GM12892 (cell line): ENCODE measurements at regions not wholly inside any gene's neighbourhood (a gene's known extent, or its start where the extent isn't known, plus 50 kb on each side); places are given as distances from the start of the nearest gene placed in this dataset.

ENCODE experiments used
- DNase-seq: peaks from one replicate; pipeline ENCODE4 v3.0.0; 2011; ENCODE audit not compliant: insufficient read length
- FAIRE-seq: peaks from 2 replicates; lab custom pipeline; 2011; peaks lifted over from hg19 to GRCh38; lab: Jason Lieb, UNC
- POLR2A ChIP-seq: IDR thresholded peaks from 2 replicates; pipeline ENCODE4 v1.6.1; 2011; ENCODE audit warnings: low read depth, low read length, control low read depth
- POLR2AphosphoS5 ChIP-seq: IDR thresholded peaks from 2 replicates; pipeline ENCODE4 v1.6.1; 2011; ENCODE audit warnings: low read depth, low read length, control low read depth
- TAF1 ChIP-seq: IDR thresholded peaks from 2 replicates; pipeline ENCODE4 v1.6.1; 2011; ENCODE audit warnings: low read depth, mild to moderate bottlenecking, control low read depth, low read length, borderline replicate concordance

GRCh38 chr3:103698646-103699045 lies 1263.8 kb downstream of the ZPLD1 start:
- DNase-seq (no peak), FAIRE-seq (no peak)
- TF ChIP-seq POLR2AphosphoS5, result no peak
- TF ChIP-seq POLR2A, result no peak

- TF ChIP-seq POLR2AphosphoS5 (no peak), TAF1 (no peak), POLR2A (no peak)
- FAIRE-seq, result no peak
- DNase-seq, result no peak
These were observed 1264.4 kb downstream of the ZPLD1 start for GRCh38 chr3:103699228-103699627.

- TF ChIP-seq TAF1 (no peak), POLR2A (no peak), POLR2AphosphoS5 (no peak)
- FAIRE-seq, result no peak
These were observed 1270.8 kb downstream of the ZPLD1 start for GRCh38 chr3:103705641-103706040.

GRCh38 chr3:103706671-103707070 lies 1271.9 kb downstream of the ZPLD1 start:
- DNase-seq (no peak), FAIRE-seq (no peak)
- no peak for TF ChIP-seq POLR2A
- no peak for TF ChIP-seq TAF1
- TF ChIP-seq POLR2AphosphoS5, result no peak

More at GRCh38 chr3:103705641-103706040, 1270.8 kb downstream of the ZPLD1 start:
- DNase-seq, result no peak

GRCh38 chr3:103711670-103712069 lies 1276.9 kb downstream of the ZPLD1 start:
- no peak for FAIRE-seq
- TF ChIP-seq TAF1, result no peak
- no peak for TF ChIP-seq POLR2A
- TF ChIP-seq POLR2AphosphoS5, result no peak
- no peak for DNase-seq

GRCh38 chr3:103712320-103713008 lies 1277.6 kb downstream of the ZPLD1 start:
- TF ChIP-seq TAF1 (no peak), POLR2A (no peak), POLR2AphosphoS5 (no peak)
- no peak for DNase-seq
- no peak for FAIRE-seq

- TF ChIP-seq POLR2A, result no peak
- TF ChIP-seq POLR2AphosphoS5, result no peak
- TF ChIP-seq TAF1, result no peak
- DNase-seq, result no peak
- FAIRE-seq, result no peak
These were observed 1294.7 kb downstream of the ZPLD1 start for GRCh38 chr3:103729547-103729946.

- no peak for DNase-seq
- TF ChIP-seq POLR2AphosphoS5, result no peak
- TF ChIP-seq POLR2A, result no peak
- no peak for TF ChIP-seq TAF1
- no peak for FAIRE-seq
These were observed 1295.9 kb downstream of the ZPLD1 start for GRCh38 chr3:103730744-103731143.

GRCh38 chr3:103752986-103753385 lies 1318.2 kb downstream of the ZPLD1 start:
- no peak for DNase-seq
- TF ChIP-seq TAF1 (no peak), POLR2AphosphoS5 (no peak), POLR2A (no peak)
- no peak for FAIRE-seq

GRCh38 chr3:103767635-103768034 lies 1332.8 kb downstream of the ZPLD1 start:
- FAIRE-seq, result no peak

GRCh38 chr3:103785017-103785416 lies 1350.2 kb downstream of the ZPLD1 start:
- FAIRE-seq (no peak), DNase-seq (no peak)
- TF ChIP-seq POLR2A (no peak), TAF1 (no peak), POLR2AphosphoS5 (no peak)

More at GRCh38 chr3:103767635-103768034, 1332.8 kb downstream of the ZPLD1 start:
- DNase-seq, result no peak
- TF ChIP-seq POLR2A (no peak), POLR2AphosphoS5 (no peak), TAF1 (no peak)

- no peak for FAIRE-seq
- TF ChIP-seq POLR2AphosphoS5 (no peak), TAF1 (no peak), POLR2A (no peak)
- DNase-seq, result no peak
These were observed 1350.7 kb downstream of the ZPLD1 start for GRCh38 chr3:103785537-103785936.

GRCh38 chr3:103786296-103786695 lies 1351.5 kb downstream of the ZPLD1 start:
- no peak for TF ChIP-seq TAF1
- no peak for FAIRE-seq
- DNase-seq, result no peak
